ENCODE measurements at regions not wholly inside any gene's neighbourhood (a gene's known extent, or its start where the extent isn't known, plus 50 kb on each side); places are given as distances from the start of the nearest gene placed in this dataset.

- no TSS peak for BruUV-seq (replicated peaks)
- intact Hi-C loops (cut with micrococcal nuclease): no loop called here
- no peaks in the 10 kb centered on the region for H3K79me2 ChIP-seq (ENCODE audit: control insufficient read depth, insufficient read depth, low read length)
- H3K4me1 ChIP-seq (ENCODE audit: control insufficient read depth, extremely low read depth, insufficient read depth, low read length): no peaks in the 10 kb centered on the region
- CTCF ChIA-PET: no interaction called here
- H3K27me3 ChIP-seq (ENCODE audit: control insufficient read depth in 2 of 2, insufficient read depth in 2 of 2, low read length in 2 of 2): no peaks in the 10 kb centered on the region
- no peaks in the 10 kb centered on the region for H3K9me1 ChIP-seq (replicated peaks; ENCODE audit: control insufficient read depth, extremely low read depth, insufficient read depth, low read length)
- no peaks in the 10 kb centered on the region for H4K20me1 ChIP-seq (replicated peaks; ENCODE audit: control insufficient read depth, extremely low read depth, insufficient read depth, low read length)
- no peak for FAIRE-seq
- dilution Hi-C loops (cut with MboI; ENCODE audit: extremely low pct_ligation_motif_present, low sequenced_read_pairs): no loop called here
- DNase-seq (ENCODE audit: low read depth, low spot score): no peak
- no peak for TF ChIP-seq POLR2AphosphoS5 (IDR thresholded peaks at IDR 0.05; ENCODE audit: insufficient read depth, low read depth, low read length)
- TF ChIP-seq MAX (IDR thresholded peaks at IDR 0.05; ENCODE audit: insufficient read depth, insufficient read length): no peak
- TF ChIP-seq POLR2A (IDR thresholded peaks at IDR 0.05; ENCODE audit: low read depth, low read length): no peak
- no peak for TF ChIP-seq JUN (IDR thresholded peaks at IDR 0.05; ENCODE audit: borderline replicate concordance, insufficient read depth, insufficient read length, low read depth)
- no peak for TF ChIP-seq CTCF (IDR thresholded peaks at IDR 0.05; ENCODE audit: extremely low read depth in 1 of 2, insufficient read depth in 1 of 2, low read depth in 1 of 2, low read length in 2 of 2)
- no peak for TF ChIP-seq GATA2 (IDR thresholded peaks at IDR 0.05; ENCODE audit: insufficient read depth, insufficient read length, low read depth, low read length)
- TF ChIP-seq EZH2 (IDR thresholded peaks at IDR 0.05; ENCODE audit: borderline replicate concordance, low read depth, low read length, severe bottlenecking): no peak
- TF ChIP-seq FOS (IDR thresholded peaks at IDR 0.05; ENCODE audit: borderline replicate concordance, insufficient read depth, low read length): peak; percentile 4
- no peak overlapping the region for H2AFZ ChIP-seq (ENCODE audit: low read depth, low read length)
- no peak overlapping the region for H3K9ac ChIP-seq (replicated peaks; ENCODE audit: extremely low read depth, insufficient read depth, low read length)
- no peaks in the 10 kb centered on the region for H3K36me3 ChIP-seq (ENCODE audit: control insufficient read depth in 2 of 2, extremely low read depth in 1 of 2, insufficient read depth in 2 of 2, low read length in 2 of 2)
- H3K27ac ChIP-seq (ENCODE audit: insufficient read depth, low read depth, low read length): no peak overlapping the region
- no peak overlapping the region for H3K4me3 ChIP-seq (replicated peaks in 1 of 3; ENCODE audit: insufficient read depth in 1 of 3, low read depth in 1 of 3, low read length in 3 of 3)
- H3K9me3 ChIP-seq (replicated peaks; ENCODE audit: control insufficient read depth, insufficient read depth, low read length): no peaks in the 10 kb centered on the region
- H3K4me2 ChIP-seq (ENCODE audit: insufficient read depth, low read length): no peak overlapping the region
- POLR2A ChIA-PET: no interaction called here
Observed at GRCh38 chr12:87430444-87430843, 598.8 kb downstream of the C12orf50 start.

Measured in endothelial cell of umbilical vein (primary cell).